Kidney (tissue), 13 donors: ENCODE measurements at regions not wholly inside any gene's neighbourhood (a gene's known extent, or its start where the extent isn't known, plus 50 kb on each side); places are given as distances from the start of the nearest gene placed in this dataset.

ENCODE experiments used
- DNase-seq, 5 donors: peaks; one replicate each; pipeline ENCODE4 v3.0.0-alpha.2; 2013 to 2020
- FAIRE-seq: peaks from 2 replicates; lab custom pipeline; 2012; peaks lifted over from hg19 to GRCh38; lab: Jason Lieb, UNC
- H3K27ac ChIP-seq, 2 donors: one replicate each; pipeline ENCODE4 v1.7.0; 2013; ENCODE audit warnings: low read depth in 2 of 2, low read length in 2 of 2, inconsistent platforms in 1 of 2
- H3K27me3 ChIP-seq: one replicate; pipeline ENCODE4 v1.7.1; 2013; ENCODE audit warnings: low read length, inconsistent platforms; ENCODE audit not compliant: control insufficient read depth, insufficient read depth
- H3K36me3 ChIP-seq, 3 donors: one replicate each; pipeline versions ENCODE4 v1.7.0 to v1.7.1; 2013; ENCODE audit warnings: low read length in 3 of 3, control low read depth in 1 of 3, inconsistent platforms in 1 of 3; ENCODE audit not compliant: insufficient read depth in 3 of 3, control insufficient read depth in 2 of 3
- H3K4me1 ChIP-seq, 3 donors: one replicate each; pipeline versions ENCODE4 v1.7.0 to v1.7.1; 2013; ENCODE audit warnings: low read length in 3 of 3, inconsistent platforms in 1 of 3, low read depth in 1 of 3; ENCODE audit not compliant: control insufficient read depth in 2 of 3, insufficient read depth in 2 of 3
- H3K4me3 ChIP-seq, 3 donors: one replicate each; pipeline versions ENCODE4 v1.7.0 to v1.8.1; 2013; ENCODE audit warnings: low read length in 3 of 3, control low read depth in 1 of 3, inconsistent platforms in 1 of 3
- H3K9ac ChIP-seq, 3 donors: one replicate each; pipeline versions ENCODE4 v1.7.0 to v1.7.1; 2013; ENCODE audit warnings: low read length in 3 of 3, control low read depth in 1 of 3, inconsistent platforms in 1 of 3
- H3K9me3 ChIP-seq, 3 donors: one replicate each; pipeline versions ENCODE4 v1.7.0 to v1.7.1; 2013; ENCODE audit warnings: low read length in 3 of 3, control low read depth in 1 of 3, inconsistent platforms in 1 of 3; ENCODE audit not compliant: control insufficient read depth in 2 of 3, insufficient read depth in 1 of 3
- CTCF ChIP-seq: IDR thresholded peaks from 3 replicates; pipeline ENCODE4 v1.5.1; 2012; ENCODE audit warnings: mild to moderate bottlenecking, moderate library complexity, borderline replicate concordance; ENCODE audit not compliant: insufficient read depth; ENCODE audit errors: extremely low read depth
- intact Hi-C: fragments of 100-400 bp; cut with DNase I; formaldehyde crosslinking; loops from one replicate; pipeline ENCODE4 v1.11.1; 2022
- donor health status: control.
- donor health status: control.
- donor health status: control.
- donor health status: control.
- donor health status: control.
- donor health status: DM: yes; HTN: yes; CAD: no.
- donor health status: Normal renal cell carcinoma (clear cell type).

- Histone ChIP-seq H3K4me3 (no peak overlapping the region), H3K36me3 (no peaks in the 10 kb centered on the region), H3K9ac (no peak overlapping the region), H3K27ac (no peak overlapping the region), H3K4me1 (no peaks in the 10 kb centered on the region), H3K27me3 (no peaks in the 10 kb centered on the region), H3K9me3 (no peaks in the 10 kb centered on the region)
- DNase-seq (no peak), FAIRE-seq (no peak)
- intact Hi-C loops: no loop called here
- no peak for TF ChIP-seq CTCF
Measured at GRCh38 chr6:40098774-40099173, 164.5 kb upstream of the MOCS1 start.

GRCh38 chr6:40097590-40097989 lies 163.3 kb upstream of the MOCS1 start:
- Histone ChIP-seq H3K4me3 (no peak overlapping the region), H3K36me3 (no peaks in the 10 kb centered on the region), H3K27me3 (no peaks in the 10 kb centered on the region), H3K9me3 (no peaks in the 10 kb centered on the region), H3K9ac (no peak overlapping the region), H3K4me1 (no peaks in the 10 kb centered on the region), H3K27ac (no peak overlapping the region)
- no peak for DNase-seq
- no peak for FAIRE-seq
- TF ChIP-seq CTCF: no peak
- intact Hi-C loops: no loop called here

GRCh38 chr6:40083141-40083920 lies 149.1 kb upstream of the MOCS1 start:
- H3K9ac ChIP-seq: no peak overlapping the region
- DNase-seq (no peak), FAIRE-seq (no peak)
- no peaks in the 10 kb centered on the region for H3K9me3 ChIP-seq
- TF ChIP-seq CTCF: no peak
- H3K4me1 ChIP-seq: no peaks in the 10 kb centered on the region
- H3K36me3 ChIP-seq: no peaks in the 10 kb centered on the region
- intact Hi-C loops: no loop called here
- H3K27ac ChIP-seq: no peak overlapping the region
- no peaks in the 10 kb centered on the region for H3K27me3 ChIP-seq
- H3K4me3 ChIP-seq: no peak overlapping the region
